PFSK-1 (cell line): ENCODE measurements at regions not wholly inside any gene's neighbourhood (a gene's known extent, or its start where the extent isn't known, plus 50 kb on each side); places are given as distances from the start of the nearest gene placed in this dataset.
A peak's percentile ranks its signal among the peaks of the same experiment; 100 is the strongest.

Experiments used
- POLR2AphosphoS5 ChIP-seq: IDR thresholded peaks from 2 replicates; pipeline ENCODE4 v1.6.1; 2012; ENCODE audit warnings: low read depth, mild to moderate bottlenecking, control low read depth, low read length, moderate library complexity
- SIN3A ChIP-seq: IDR thresholded peaks from 2 replicates; pipeline ENCODE4 v1.6.1; 2012; ENCODE audit warnings: mild to moderate bottlenecking, low read length, moderate library complexity, borderline replicate concordance; ENCODE audit not compliant: insufficient read depth
- TAF1 ChIP-seq: IDR thresholded peaks from 2 replicates; pipeline ENCODE4 v1.6.1; 2012; ENCODE audit warnings: low read length, control low read depth, borderline replicate concordance; ENCODE audit not compliant: insufficient read depth
- TF ChIP-seq, protein P1 (sequence below), 2 experiments: IDR thresholded peaks; 2 replicates each; pipeline versions ENCODE4 v1.6.1 to v1.8.0; 2011 to 2012; ENCODE audit warnings: low read depth in 2 of 2, low read length in 2 of 2, control low read depth in 1 of 2, inconsistent platforms in 1 of 2, mild to moderate bottlenecking in 1 of 2, moderate library complexity in 1 of 2; ENCODE audit not compliant: insufficient read depth in 1 of 2

GRCh38 chr6:21987501-21987957 is 309.3 kb downstream of the PRL start:
- TF ChIP-seq, protein P1, sequence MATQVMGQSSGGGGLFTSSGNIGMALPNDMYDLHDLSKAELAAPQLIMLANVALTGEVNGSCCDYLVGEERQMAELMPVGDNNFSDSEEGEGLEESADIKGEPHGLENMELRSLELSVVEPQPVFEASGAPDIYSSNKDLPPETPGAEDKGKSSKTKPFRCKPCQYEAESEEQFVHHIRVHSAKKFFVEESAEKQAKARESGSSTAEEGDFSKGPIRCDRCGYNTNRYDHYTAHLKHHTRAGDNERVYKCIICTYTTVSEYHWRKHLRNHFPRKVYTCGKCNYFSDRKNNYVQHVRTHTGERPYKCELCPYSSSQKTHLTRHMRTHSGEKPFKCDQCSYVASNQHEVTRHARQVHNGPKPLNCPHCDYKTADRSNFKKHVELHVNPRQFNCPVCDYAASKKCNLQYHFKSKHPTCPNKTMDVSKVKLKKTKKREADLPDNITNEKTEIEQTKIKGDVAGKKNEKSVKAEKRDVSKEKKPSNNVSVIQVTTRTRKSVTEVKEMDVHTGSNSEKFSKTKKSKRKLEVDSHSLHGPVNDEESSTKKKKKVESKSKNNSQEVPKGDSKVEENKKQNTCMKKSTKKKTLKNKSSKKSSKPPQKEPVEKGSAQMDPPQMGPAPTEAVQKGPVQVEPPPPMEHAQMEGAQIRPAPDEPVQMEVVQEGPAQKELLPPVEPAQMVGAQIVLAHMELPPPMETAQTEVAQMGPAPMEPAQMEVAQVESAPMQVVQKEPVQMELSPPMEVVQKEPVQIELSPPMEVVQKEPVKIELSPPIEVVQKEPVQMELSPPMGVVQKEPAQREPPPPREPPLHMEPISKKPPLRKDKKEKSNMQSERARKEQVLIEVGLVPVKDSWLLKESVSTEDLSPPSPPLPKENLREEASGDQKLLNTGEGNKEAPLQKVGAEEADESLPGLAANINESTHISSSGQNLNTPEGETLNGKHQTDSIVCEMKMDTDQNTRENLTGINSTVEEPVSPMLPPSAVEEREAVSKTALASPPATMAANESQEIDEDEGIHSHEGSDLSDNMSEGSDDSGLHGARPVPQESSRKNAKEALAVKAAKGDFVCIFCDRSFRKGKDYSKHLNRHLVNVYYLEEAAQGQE (IDR thresholded peaks at IDR 0.05; ENCODE audit: insufficient read depth in 1 of 2, low read depth in 2 of 2, low read length in 2 of 2): 0 out of 4 replicates have a peak, but pooled peaks of 1 of the 2 experiments have one; percentile 47
- TF ChIP-seq POLR2AphosphoS5 (no peak), SIN3A (no peak), TAF1 (0 out of 2 replicates have a peak, but pooled peaks have one; percentile 37)
